HL-60 (cell line): ENCODE measurements at regions not wholly inside any gene's neighbourhood (a gene's known extent, or its start where the extent isn't known, plus 50 kb on each side); places are given as distances from the start of the nearest gene placed in this dataset.

Source experiments
- DNase-seq, 2 experiments: peaks; one replicate each; pipeline ENCODE4 v3.0.0-alpha.2; 2010 to 2020; ENCODE audit warnings: low read depth in 1 of 2, low spot score in 1 of 2
- H3K27ac ChIP-seq: fragments of 250-450 bp; sonication (Bioruptor Pico); replicated peaks from 2 replicates; pipeline ENCODE4 v1.5.1; 2020; ENCODE audit warnings: mild to moderate bottlenecking, moderate library complexity
- H3K27me3 ChIP-seq: fragments of 250-450 bp; sonication (Bioruptor Pico); 2 replicates; pipeline ENCODE4 v1.5.1; 2021; ENCODE audit warnings: mild to moderate bottlenecking, moderate library complexity; ENCODE audit not compliant: insufficient read depth, poor library complexity, severe bottlenecking
- H3K4me3 ChIP-seq: replicated peaks from 2 replicates; pipeline ENCODE4 v1.5.1; 2011; ENCODE audit warnings: mild to moderate bottlenecking, control low read depth, low read length; ENCODE audit not compliant: insufficient read depth
- GABPA ChIP-seq: IDR thresholded peaks from 2 replicates; pipeline ENCODE4 v1.6.1; 2012; ENCODE audit warnings: low read depth
- POLR2AphosphoS5 ChIP-seq: IDR thresholded peaks from 2 replicates; pipeline ENCODE4 v1.6.1; 2012; ENCODE audit warnings: low read depth
- SPI1 ChIP-seq: IDR thresholded peaks from 2 replicates; pipeline ENCODE4 v1.6.1; 2012; ENCODE audit warnings: low read depth, mild to moderate bottlenecking, borderline replicate concordance
- TF ChIP-seq, protein P1 (sequence below): IDR thresholded peaks from 2 replicates; pipeline ENCODE4 v1.6.1; 2012; ENCODE audit warnings: low read depth; ENCODE audit not compliant: insufficient replicate concordance
- TF ChIP-seq, protein P2 (sequence below): IDR thresholded peaks from one replicate; pipeline ENCODE4 v1.5.1; 2011; ENCODE audit warnings: low read length, control low read depth, inconsistent platforms; ENCODE audit not compliant: insufficient read depth

DNA sequence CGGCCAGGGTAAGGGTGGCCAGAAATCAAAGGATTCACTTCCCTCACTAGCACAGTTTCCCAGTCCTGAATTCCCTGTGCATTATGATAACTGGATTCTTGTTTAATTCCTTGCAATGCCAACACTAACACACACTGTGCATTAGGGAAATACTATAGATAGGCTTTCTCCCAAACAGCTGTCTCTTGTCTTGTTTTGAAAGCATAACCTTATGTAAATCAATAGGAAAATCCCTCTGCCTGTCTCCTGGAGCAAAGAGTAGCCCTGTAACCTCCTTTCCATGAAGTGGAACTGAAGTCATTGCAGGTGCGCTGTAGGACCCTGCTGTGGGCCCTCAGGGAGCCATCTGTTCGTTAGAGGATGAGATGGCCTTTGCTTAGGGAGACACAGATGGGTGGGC, 82.8 kb upstream of the FAM171A1 start:
- H3K27ac ChIP-seq = no peak overlapping the region
- H3K27me3 ChIP-seq = no peaks in the 10 kb centered on the region
- no peak overlapping the region for H3K4me3 ChIP-seq
- TF ChIP-seq POLR2AphosphoS5 (no peak), GABPA (no peak), SPI1 (no peak)
- TF ChIP-seq, protein P1, sequence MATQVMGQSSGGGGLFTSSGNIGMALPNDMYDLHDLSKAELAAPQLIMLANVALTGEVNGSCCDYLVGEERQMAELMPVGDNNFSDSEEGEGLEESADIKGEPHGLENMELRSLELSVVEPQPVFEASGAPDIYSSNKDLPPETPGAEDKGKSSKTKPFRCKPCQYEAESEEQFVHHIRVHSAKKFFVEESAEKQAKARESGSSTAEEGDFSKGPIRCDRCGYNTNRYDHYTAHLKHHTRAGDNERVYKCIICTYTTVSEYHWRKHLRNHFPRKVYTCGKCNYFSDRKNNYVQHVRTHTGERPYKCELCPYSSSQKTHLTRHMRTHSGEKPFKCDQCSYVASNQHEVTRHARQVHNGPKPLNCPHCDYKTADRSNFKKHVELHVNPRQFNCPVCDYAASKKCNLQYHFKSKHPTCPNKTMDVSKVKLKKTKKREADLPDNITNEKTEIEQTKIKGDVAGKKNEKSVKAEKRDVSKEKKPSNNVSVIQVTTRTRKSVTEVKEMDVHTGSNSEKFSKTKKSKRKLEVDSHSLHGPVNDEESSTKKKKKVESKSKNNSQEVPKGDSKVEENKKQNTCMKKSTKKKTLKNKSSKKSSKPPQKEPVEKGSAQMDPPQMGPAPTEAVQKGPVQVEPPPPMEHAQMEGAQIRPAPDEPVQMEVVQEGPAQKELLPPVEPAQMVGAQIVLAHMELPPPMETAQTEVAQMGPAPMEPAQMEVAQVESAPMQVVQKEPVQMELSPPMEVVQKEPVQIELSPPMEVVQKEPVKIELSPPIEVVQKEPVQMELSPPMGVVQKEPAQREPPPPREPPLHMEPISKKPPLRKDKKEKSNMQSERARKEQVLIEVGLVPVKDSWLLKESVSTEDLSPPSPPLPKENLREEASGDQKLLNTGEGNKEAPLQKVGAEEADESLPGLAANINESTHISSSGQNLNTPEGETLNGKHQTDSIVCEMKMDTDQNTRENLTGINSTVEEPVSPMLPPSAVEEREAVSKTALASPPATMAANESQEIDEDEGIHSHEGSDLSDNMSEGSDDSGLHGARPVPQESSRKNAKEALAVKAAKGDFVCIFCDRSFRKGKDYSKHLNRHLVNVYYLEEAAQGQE = no peak
- TF ChIP-seq, protein P2, sequence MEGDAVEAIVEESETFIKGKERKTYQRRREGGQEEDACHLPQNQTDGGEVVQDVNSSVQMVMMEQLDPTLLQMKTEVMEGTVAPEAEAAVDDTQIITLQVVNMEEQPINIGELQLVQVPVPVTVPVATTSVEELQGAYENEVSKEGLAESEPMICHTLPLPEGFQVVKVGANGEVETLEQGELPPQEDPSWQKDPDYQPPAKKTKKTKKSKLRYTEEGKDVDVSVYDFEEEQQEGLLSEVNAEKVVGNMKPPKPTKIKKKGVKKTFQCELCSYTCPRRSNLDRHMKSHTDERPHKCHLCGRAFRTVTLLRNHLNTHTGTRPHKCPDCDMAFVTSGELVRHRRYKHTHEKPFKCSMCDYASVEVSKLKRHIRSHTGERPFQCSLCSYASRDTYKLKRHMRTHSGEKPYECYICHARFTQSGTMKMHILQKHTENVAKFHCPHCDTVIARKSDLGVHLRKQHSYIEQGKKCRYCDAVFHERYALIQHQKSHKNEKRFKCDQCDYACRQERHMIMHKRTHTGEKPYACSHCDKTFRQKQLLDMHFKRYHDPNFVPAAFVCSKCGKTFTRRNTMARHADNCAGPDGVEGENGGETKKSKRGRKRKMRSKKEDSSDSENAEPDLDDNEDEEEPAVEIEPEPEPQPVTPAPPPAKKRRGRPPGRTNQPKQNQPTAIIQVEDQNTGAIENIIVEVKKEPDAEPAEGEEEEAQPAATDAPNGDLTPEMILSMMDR = no peak
- no peak for DNase-seq

DNA sequence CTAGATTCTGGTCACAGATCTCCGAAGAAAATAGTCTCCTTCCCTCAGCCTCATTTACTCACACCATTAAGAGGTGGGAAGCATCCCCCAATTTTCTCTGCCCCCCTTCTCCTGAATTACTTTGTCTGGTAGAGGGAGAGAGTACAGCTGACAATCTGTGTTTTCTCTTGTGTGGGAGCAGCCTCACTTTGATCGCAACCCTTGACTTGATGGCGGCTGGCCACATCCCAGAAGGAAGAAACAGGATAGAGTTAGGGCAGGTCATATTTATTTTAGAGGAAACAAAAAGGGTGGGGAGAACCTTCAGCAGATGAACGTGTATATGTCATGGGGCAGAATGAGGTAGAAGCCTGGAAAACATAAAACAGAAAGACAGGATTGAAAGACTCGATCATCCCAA, 82.4 kb upstream of the FAM171A1 start:
- no peak for DNase-seq
- TF ChIP-seq SPI1 (no peak), GABPA (no peak), POLR2AphosphoS5 (no peak)
- TF ChIP-seq, protein P1 = no peak
- TF ChIP-seq, protein P2 = no peak
- no peak overlapping the region for H3K27ac ChIP-seq
- H3K4me3 ChIP-seq = no peak overlapping the region
- H3K27me3 ChIP-seq = no peaks in the 10 kb centered on the region

DNA sequence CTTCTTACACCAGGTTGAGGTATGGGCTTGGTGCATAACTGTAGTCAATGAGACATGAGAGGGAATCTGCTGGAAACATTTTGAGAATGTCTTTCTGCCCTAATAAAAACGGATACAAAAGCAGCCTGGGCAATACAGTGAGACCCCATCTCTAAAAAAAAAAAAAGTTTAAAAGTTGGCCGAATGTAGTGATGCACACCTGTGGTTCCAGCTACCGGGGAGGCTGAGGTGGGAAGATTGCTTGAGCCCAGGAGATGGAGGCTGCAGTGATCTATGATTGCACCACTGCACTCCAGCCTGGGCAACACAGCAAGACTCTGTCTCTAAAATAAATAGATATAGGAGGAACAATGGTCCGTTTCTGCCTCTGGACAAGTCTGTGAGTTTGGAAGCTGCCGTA, 81.5 kb upstream of the FAM171A1 start:
- Histone ChIP-seq H3K4me3 (no peak overlapping the region), H3K27ac (no peak overlapping the region), H3K27me3 (no peaks in the 10 kb centered on the region)
- DNase-seq = no peak
- TF ChIP-seq, protein P2 = no peak
- no peak for TF ChIP-seq POLR2AphosphoS5
- no peak for TF ChIP-seq GABPA

DNA sequence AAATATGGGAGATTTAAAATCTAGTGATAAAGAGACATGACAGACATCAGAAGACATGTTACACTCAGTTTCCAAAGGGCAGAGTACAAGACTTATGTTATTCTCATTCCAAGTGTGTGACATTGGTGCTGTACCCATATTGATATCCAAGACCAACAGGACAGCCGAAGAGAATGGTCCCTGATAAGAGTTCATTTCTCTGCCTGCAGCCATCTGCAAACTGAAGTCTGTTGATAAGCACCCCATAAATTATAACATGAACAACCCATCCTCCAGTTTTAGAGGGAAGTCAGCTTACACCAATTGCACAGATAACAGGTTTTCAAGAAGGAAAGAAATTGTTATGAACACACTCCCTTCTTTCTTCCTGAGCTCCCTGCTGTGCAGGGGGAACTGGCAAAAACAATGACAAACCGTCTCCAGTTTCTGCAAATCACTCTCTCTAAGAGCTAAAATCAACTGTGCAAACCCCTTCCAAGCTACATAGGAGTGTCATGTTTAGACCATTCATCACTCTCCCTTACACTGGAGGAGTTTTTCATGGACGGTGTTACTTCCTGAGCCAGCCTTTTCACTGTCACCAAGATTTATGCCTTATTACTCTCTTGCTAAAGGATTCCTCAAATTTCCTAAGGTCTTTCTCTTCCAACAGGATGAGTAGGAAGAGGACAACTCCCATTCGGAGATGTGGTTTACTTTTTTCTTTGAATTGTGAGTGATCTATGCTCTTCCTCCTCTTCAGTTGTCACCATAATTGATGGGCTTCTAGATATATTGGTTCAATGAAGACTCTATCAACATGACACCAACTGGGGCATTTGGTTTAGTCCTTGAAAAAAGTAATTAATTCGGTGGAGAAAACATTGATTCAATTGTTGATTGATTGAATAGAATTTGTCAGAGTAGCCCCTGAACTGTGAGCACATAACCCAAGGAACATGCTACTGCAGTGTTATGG, 80.3 kb upstream of the FAM171A1 start:
- no peak for TF ChIP-seq POLR2AphosphoS5
- TF ChIP-seq GABPA = no peak
- TF ChIP-seq, protein P1 = no peak
- TF ChIP-seq SPI1 = no peak
- no peak for DNase-seq
- H3K27ac ChIP-seq = no peak overlapping the region
- no peak overlapping the region for H3K4me3 ChIP-seq
- H3K27me3 ChIP-seq = no peaks in the 10 kb centered on the region
